ENCODE measurements at regions not wholly inside any gene's neighbourhood (a gene's known extent, or its start where the extent isn't known, plus 50 kb on each side); places are given as distances from the start of the nearest gene placed in this dataset.

- TF ChIP-seq, protein P1, sequence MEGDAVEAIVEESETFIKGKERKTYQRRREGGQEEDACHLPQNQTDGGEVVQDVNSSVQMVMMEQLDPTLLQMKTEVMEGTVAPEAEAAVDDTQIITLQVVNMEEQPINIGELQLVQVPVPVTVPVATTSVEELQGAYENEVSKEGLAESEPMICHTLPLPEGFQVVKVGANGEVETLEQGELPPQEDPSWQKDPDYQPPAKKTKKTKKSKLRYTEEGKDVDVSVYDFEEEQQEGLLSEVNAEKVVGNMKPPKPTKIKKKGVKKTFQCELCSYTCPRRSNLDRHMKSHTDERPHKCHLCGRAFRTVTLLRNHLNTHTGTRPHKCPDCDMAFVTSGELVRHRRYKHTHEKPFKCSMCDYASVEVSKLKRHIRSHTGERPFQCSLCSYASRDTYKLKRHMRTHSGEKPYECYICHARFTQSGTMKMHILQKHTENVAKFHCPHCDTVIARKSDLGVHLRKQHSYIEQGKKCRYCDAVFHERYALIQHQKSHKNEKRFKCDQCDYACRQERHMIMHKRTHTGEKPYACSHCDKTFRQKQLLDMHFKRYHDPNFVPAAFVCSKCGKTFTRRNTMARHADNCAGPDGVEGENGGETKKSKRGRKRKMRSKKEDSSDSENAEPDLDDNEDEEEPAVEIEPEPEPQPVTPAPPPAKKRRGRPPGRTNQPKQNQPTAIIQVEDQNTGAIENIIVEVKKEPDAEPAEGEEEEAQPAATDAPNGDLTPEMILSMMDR (IDR thresholded peaks at IDR 0.05; ENCODE audit: low read depth, low read length) = no peak
- TF ChIP-seq MYC (IDR thresholded peaks at IDR 0.05; ENCODE audit: low read depth, low read length) (no peak), POLR2A (IDR thresholded peaks at IDR 0.05; ENCODE audit: extremely low read depth, insufficient read length) (no peak)
Observed at GRCh38 chr3:178439504-178439903, 96.7 kb upstream of the KCNMB2 start.
